ENCODE measurements at regions not wholly inside any gene's neighbourhood (a gene's known extent, or its start where the extent isn't known, plus 50 kb on each side); places are given as distances from the start of the nearest gene placed in this dataset.

- DNase-seq (ENCODE audit: low read depth in 3 of 3), result no peak
These were observed 210.1 kb upstream of the CHD1 start for GRCh38 chr5:99138911-99139310.

- DNase-seq (ENCODE audit: low read depth in 3 of 3), result no peak
These were observed 205.1 kb upstream of the CHD1 start for GRCh38 chr5:99133921-99134320.

GRCh38 chr5:99129768-99130501 lies 201.1 kb upstream of the CHD1 start:
- DNase-seq (ENCODE audit: low read depth in 3 of 3), result no peak

- DNase-seq (ENCODE audit: low read depth in 3 of 3), result no peak
These were observed 194.2 kb upstream of the CHD1 start for GRCh38 chr5:99122976-99123375.

GRCh38 chr5:99119326-99119725 lies 190.5 kb upstream of the CHD1 start:
- no peak for DNase-seq (ENCODE audit: low read depth in 3 of 3)

- DNase-seq (ENCODE audit: low read depth in 3 of 3), result no peak
These were observed 187.7 kb upstream of the CHD1 start for GRCh38 chr5:99116526-99116925.

GRCh38 chr5:99109894-99110293 lies 181.1 kb upstream of the CHD1 start:
- no peak for DNase-seq (ENCODE audit: low read depth in 3 of 3)

GRCh38 chr5:99105216-99105615 lies 176.4 kb upstream of the CHD1 start:
- DNase-seq (ENCODE audit: low read depth in 3 of 3), result no peak

GRCh38 chr5:99104538-99105132 lies 175.8 kb upstream of the CHD1 start:
- DNase-seq (ENCODE audit: low read depth in 3 of 3), result no peak

- no peak for DNase-seq (ENCODE audit: low read depth in 3 of 3)
These were observed 173.4 kb upstream of the CHD1 start for GRCh38 chr5:99102073-99102697.

GRCh38 chr5:99099691-99100090 lies 170.9 kb upstream of the CHD1 start:
- no peak for DNase-seq (ENCODE audit: low read depth in 3 of 3)

- DNase-seq (ENCODE audit: low read depth in 3 of 3), result no peak
These were observed 161.2 kb upstream of the CHD1 start for GRCh38 chr5:99089822-99090549.

GRCh38 chr5:99088309-99088708 lies 159.5 kb upstream of the CHD1 start:
- DNase-seq (ENCODE audit: low read depth in 3 of 3), result no peak

- no peak for DNase-seq (ENCODE audit: low read depth in 3 of 3)
These were observed 154.4 kb upstream of the CHD1 start for GRCh38 chr5:99083197-99083596.

- DNase-seq (ENCODE audit: low read depth in 3 of 3), result no peak
These were observed 152.9 kb upstream of the CHD1 start for GRCh38 chr5:99081711-99082110.

- no peak for DNase-seq (ENCODE audit: low read depth in 3 of 3)
These were observed 148.2 kb upstream of the CHD1 start for GRCh38 chr5:99076723-99077640.

- DNase-seq (ENCODE audit: low read depth in 3 of 3), result no peak
These were observed 144.0 kb upstream of the CHD1 start for GRCh38 chr5:99072846-99073245.

- DNase-seq (ENCODE audit: low read depth in 3 of 3), result no peak
These were observed 142.0 kb upstream of the CHD1 start for GRCh38 chr5:99070822-99071221.

- no peak for DNase-seq (ENCODE audit: low read depth in 3 of 3)
These were observed 141.6 kb upstream of the CHD1 start for GRCh38 chr5:99070362-99070761.

- DNase-seq (ENCODE audit: low read depth in 3 of 3), result no peak
These were observed 140.3 kb upstream of the CHD1 start for GRCh38 chr5:99068944-99069650.

- DNase-seq (ENCODE audit: low read depth in 3 of 3), result no peak
These were observed 134.9 kb upstream of the CHD1 start for GRCh38 chr5:99063737-99064136.

All from stimulated activated CD4-positive, alpha-beta T cell treated with anti-CD3 and anti-CD28 coated beads, TNF-alpha, amount 100 ng/mL, for 4 hours (primary cell).